ENCODE measurements at regions not wholly inside any gene's neighbourhood (a gene's known extent, or its start where the extent isn't known, plus 50 kb on each side); places are given as distances from the start of the nearest gene placed in this dataset.

GRCh38 chr11:26254378-26254777 is 77.6 kb upstream of the ANO3 start:
- Histone ChIP-seq H3K36me3 (no peaks in the 10 kb centered on the region), H3K27ac (replicated peaks in 1 of 4) (no peak overlapping the region), H3K4me1 (no peaks in the 10 kb centered on the region), H3K9me3 (no peaks in the 10 kb centered on the region), H3K4me3 (no peak overlapping the region), H3K27me3 (no peaks in the 10 kb centered on the region)
- WGBS, result 74% methylated on average over 1 of the region's 1 CpG
- intact Hi-C loops (cut with DNase I), result no loop called here
- TF ChIP-seq EP300 (IDR thresholded peaks at IDR 0.05) (no peak), POLR2AphosphoS5 (IDR thresholded peaks at IDR 0.05) (no peak), POLR2A (IDR thresholded peaks at IDR 0.05; ENCODE audit: low read depth) (no peak)
- TF ChIP-seq, protein P1, sequence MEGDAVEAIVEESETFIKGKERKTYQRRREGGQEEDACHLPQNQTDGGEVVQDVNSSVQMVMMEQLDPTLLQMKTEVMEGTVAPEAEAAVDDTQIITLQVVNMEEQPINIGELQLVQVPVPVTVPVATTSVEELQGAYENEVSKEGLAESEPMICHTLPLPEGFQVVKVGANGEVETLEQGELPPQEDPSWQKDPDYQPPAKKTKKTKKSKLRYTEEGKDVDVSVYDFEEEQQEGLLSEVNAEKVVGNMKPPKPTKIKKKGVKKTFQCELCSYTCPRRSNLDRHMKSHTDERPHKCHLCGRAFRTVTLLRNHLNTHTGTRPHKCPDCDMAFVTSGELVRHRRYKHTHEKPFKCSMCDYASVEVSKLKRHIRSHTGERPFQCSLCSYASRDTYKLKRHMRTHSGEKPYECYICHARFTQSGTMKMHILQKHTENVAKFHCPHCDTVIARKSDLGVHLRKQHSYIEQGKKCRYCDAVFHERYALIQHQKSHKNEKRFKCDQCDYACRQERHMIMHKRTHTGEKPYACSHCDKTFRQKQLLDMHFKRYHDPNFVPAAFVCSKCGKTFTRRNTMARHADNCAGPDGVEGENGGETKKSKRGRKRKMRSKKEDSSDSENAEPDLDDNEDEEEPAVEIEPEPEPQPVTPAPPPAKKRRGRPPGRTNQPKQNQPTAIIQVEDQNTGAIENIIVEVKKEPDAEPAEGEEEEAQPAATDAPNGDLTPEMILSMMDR (IDR thresholded peaks at IDR 0.05), result no peak
- no peak for DNase-seq (ENCODE audit: extremely low spot score)

GRCh38 chr11:26263769-26264168 is 68.2 kb upstream of the ANO3 start:
- H3K36me3 ChIP-seq, result no peaks in the 10 kb centered on the region
- no peak overlapping the region for H3K27ac ChIP-seq (replicated peaks in 1 of 4)
- no peak overlapping the region for H3K4me3 ChIP-seq
- no peak for DNase-seq (ENCODE audit: extremely low spot score)
- H3K4me1 ChIP-seq, result peaks cover 0 to 7% (median 0%) of the 10 kb centered on the region in 4 donors
- H3K9me3 ChIP-seq, result no peaks in the 10 kb centered on the region
- intact Hi-C loops (cut with DNase I), result no loop called here
- no peak for TF ChIP-seq POLR2AphosphoS5 (IDR thresholded peaks at IDR 0.05)
- TF ChIP-seq EP300 (IDR thresholded peaks at IDR 0.05), result no peak
- TF ChIP-seq, protein P1 (IDR thresholded peaks at IDR 0.05), result no peak
- TF ChIP-seq POLR2A (IDR thresholded peaks at IDR 0.05; ENCODE audit: low read depth), result no peak
- no peaks in the 10 kb centered on the region for H3K27me3 ChIP-seq

- no peaks in the 10 kb centered on the region for H3K36me3 ChIP-seq
- intact Hi-C loops (cut with DNase I), result no loop called here
- no peak for DNase-seq (ENCODE audit: extremely low spot score)
- no peaks in the 10 kb centered on the region for H3K27me3 ChIP-seq
- no peak overlapping the region for H3K4me3 ChIP-seq
- H3K9me3 ChIP-seq, result no peaks in the 10 kb centered on the region
- TF ChIP-seq POLR2AphosphoS5 (IDR thresholded peaks at IDR 0.05), result no peak
- TF ChIP-seq EP300 (IDR thresholded peaks at IDR 0.05), result no peak
- TF ChIP-seq, protein P1 (IDR thresholded peaks at IDR 0.05), result no peak
- no peak overlapping the region for H3K27ac ChIP-seq (replicated peaks in 1 of 4)
- H3K4me1 ChIP-seq, result peaks cover 0 to 7% (median 0%) of the 10 kb centered on the region in 4 donors
These were observed 67.7 kb upstream of the ANO3 start for GRCh38 chr11:26264266-26264665.

DNA sequence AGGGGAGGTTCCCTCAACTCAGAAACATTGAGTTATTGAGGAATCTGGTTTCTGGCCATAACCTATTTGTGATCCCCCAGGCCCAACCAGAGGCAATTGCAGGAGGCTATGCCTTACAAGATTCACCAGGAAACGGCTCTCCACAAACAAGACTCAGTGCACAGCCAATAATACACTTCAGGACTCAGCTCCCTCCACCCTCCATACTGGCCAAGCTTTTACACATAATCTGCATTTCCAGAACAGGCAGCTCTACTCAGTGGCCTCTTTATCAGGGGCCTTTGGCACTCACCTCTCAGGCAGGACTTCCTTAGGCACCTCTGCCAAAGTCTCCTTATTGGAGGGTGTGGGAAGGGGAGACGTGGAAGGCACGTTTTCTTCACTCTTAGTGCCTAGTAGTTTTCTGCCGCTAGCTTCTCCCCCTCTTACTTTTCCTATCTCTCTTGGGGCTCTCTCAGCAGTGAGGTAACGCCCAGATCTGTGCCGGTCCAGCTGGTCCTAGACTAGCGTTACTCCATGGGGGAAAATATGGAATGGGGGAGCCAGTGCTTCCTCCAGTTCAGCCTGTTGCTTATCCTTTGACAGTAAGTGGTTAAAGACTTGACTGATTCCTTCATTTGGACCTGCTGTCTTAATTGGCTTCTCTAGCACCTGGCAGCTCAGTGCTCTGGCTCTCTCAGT is 62.8 kb upstream of the ANO3 start:
- Histone ChIP-seq H3K27me3 (no peaks in the 10 kb centered on the region), H3K27ac (replicated peaks in 1 of 4) (no peak overlapping the region), H3K4me3 (no peak overlapping the region), H3K36me3 (no peaks in the 10 kb centered on the region), H3K4me1 (peaks cover 0 to 4% (median 0%) of the 10 kb centered on the region in 4 donors), H3K9me3 (no peaks in the 10 kb centered on the region)
- TF ChIP-seq, protein P1 (IDR thresholded peaks at IDR 0.05), result no peak
- no peak for TF ChIP-seq POLR2A (IDR thresholded peaks at IDR 0.05; ENCODE audit: low read depth)
- TF ChIP-seq EP300 (IDR thresholded peaks at IDR 0.05), result no peak
- no peak for DNase-seq (ENCODE audit: extremely low spot score)
- intact Hi-C loops (cut with DNase I), result no loop called here
- WGBS, result 86% methylated on average over 7 of the region's 7 CpGs

GRCh38 chr11:26271666-26272065 is 60.3 kb upstream of the ANO3 start:
- H3K27ac ChIP-seq (replicated peaks in 1 of 4), result no peak overlapping the region
- H3K9me3 ChIP-seq, result no peaks in the 10 kb centered on the region
- no peaks in the 10 kb centered on the region for H3K36me3 ChIP-seq
- no peak overlapping the region for H3K4me3 ChIP-seq
- WGBS, result 79% methylated on average over 2 of the region's 2 CpGs
- intact Hi-C loops (cut with DNase I), result no loop called here
- no peaks in the 10 kb centered on the region for H3K27me3 ChIP-seq
- peaks cover 0 to 2% (median 0%) of the 10 kb centered on the region in 4 donors for H3K4me1 ChIP-seq
- DNase-seq (ENCODE audit: extremely low spot score), result no peak
- TF ChIP-seq EP300 (IDR thresholded peaks at IDR 0.05) (no peak), POLR2A (IDR thresholded peaks at IDR 0.05; ENCODE audit: low read depth) (no peak), POLR2AphosphoS5 (IDR thresholded peaks at IDR 0.05) (no peak)
- TF ChIP-seq, protein P1 (IDR thresholded peaks at IDR 0.05), result no peak
